ENCODE measurements at regions not wholly inside any gene's neighbourhood (a gene's known extent, or its start where the extent isn't known, plus 50 kb on each side); places are given as distances from the start of the nearest gene placed in this dataset.

DNA sequence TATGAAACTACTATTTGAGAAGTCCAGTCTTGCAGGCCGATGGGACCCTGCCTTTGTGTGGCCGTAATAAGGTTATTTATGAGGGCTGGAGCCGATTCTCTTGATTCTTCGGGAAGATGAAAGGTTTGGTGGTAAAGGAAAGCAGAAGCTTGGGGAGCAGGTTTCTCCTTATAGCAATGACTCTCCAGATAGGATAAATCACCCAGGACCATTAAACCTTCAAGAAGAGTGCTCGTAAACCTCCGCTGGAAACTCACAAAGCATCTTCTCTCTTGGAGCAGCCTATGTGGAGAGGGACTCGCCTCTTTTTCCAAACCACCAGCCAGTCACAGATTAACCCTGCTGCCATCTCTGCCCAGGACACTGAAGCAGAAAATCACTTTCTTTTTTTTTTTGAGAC is 69.6 kb upstream of the SALL4 start:
- no peak for ATAC-seq (ENCODE audit: low FRiP score)
- no peak for DNase-seq (ENCODE audit: low spot score)
- TF ChIP-seq, protein P1, sequence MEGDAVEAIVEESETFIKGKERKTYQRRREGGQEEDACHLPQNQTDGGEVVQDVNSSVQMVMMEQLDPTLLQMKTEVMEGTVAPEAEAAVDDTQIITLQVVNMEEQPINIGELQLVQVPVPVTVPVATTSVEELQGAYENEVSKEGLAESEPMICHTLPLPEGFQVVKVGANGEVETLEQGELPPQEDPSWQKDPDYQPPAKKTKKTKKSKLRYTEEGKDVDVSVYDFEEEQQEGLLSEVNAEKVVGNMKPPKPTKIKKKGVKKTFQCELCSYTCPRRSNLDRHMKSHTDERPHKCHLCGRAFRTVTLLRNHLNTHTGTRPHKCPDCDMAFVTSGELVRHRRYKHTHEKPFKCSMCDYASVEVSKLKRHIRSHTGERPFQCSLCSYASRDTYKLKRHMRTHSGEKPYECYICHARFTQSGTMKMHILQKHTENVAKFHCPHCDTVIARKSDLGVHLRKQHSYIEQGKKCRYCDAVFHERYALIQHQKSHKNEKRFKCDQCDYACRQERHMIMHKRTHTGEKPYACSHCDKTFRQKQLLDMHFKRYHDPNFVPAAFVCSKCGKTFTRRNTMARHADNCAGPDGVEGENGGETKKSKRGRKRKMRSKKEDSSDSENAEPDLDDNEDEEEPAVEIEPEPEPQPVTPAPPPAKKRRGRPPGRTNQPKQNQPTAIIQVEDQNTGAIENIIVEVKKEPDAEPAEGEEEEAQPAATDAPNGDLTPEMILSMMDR (IDR thresholded peaks at IDR 0.05) = no peak

DNA sequence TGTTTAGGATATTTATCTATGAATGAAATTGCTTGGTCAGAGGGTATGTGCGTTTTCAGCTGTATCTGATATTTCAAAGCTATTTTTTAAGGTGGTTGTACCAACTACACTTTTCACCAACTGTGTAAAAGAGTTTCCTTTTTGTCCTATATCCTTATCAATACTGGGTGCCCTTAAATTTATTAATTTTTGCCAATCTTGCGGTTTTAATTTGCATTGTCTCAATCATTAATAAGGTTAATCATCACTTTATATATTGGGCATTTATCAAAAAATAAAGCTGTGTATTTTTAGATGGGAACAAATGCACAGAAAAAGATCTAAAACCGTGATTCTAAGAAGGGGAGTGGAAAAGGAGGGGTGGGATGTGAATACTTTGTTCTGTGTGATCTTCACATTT is 66.7 kb upstream of the SALL4 start:
- TF ChIP-seq, protein P1 (IDR thresholded peaks at IDR 0.05) = no peak
- DNase-seq (ENCODE audit: low spot score) = no peak
- ATAC-seq (ENCODE audit: low FRiP score) = no peak

DNA sequence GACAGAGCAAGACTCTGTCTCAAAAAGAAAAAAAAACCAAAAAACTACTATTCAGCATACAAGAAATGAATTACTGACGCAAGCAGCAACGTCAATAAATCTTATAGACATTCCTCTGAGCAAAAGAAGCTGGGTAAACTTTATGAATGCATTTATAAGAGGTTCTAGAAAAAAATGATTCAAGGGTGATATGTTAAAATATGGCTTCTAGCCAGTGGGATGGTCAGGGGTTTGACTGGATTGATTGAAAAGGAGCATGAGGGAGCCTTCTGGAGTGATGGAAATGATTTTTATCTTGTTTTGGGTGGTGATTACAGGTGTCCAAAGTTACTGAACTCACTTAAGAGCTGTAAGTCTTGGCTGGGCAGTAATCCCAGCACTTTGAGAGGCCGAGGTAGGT is 64.9 kb upstream of the SALL4 start:
- ATAC-seq (ENCODE audit: low FRiP score) (no peak), DNase-seq (ENCODE audit: low spot score) (no peak)
- TF ChIP-seq, protein P1 (IDR thresholded peaks at IDR 0.05) = no peak

DNA sequence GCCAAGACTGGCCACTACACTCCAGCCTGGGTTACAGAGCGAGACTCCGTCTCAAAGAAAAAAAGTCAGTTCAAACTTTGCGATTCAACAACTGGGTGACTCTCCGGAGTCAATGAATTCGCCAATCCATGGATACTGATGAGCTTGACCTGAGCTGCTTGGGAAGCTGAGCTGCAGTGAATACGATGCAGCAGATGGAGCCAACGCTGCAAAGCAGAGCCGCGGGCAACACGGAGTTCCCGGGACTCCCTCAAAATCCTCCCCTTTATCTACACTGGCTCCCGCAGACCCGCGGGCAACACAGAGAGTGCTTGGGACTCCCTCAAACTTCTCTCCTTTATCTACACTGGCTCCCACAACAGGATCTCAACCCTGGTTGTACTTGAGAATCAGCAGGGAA is 62.6 kb upstream of the SALL4 start:
- TF ChIP-seq, protein P1 (IDR thresholded peaks at IDR 0.05) = no peak
- DNase-seq (ENCODE audit: low spot score) (no peak), ATAC-seq (ENCODE audit: low FRiP score) (no peak)

DNA sequence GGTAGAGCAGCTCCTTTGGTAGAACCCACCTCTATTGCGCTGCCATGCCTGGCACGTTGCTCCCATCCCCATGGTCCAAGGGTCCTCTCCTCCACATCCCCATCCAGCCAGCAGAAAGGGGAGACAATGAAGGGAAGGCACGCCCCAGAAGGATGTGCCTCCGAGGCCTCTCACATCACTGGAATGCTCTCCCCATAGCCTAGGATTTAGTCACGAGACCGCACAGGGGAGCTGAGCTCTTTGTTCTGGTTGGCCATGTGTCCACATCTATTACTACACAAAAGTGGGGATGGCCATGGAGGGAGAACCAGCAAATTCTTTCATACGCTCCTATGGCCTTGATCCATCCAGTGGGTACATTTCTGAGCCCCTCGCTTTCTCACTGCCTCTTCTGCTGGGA is 60.5 kb upstream of the SALL4 start:
- TF ChIP-seq, protein P1 (IDR thresholded peaks at IDR 0.05) = no peak
- DNase-seq (ENCODE audit: low spot score) (no peak), ATAC-seq (ENCODE audit: low FRiP score) (no peak)

DNA sequence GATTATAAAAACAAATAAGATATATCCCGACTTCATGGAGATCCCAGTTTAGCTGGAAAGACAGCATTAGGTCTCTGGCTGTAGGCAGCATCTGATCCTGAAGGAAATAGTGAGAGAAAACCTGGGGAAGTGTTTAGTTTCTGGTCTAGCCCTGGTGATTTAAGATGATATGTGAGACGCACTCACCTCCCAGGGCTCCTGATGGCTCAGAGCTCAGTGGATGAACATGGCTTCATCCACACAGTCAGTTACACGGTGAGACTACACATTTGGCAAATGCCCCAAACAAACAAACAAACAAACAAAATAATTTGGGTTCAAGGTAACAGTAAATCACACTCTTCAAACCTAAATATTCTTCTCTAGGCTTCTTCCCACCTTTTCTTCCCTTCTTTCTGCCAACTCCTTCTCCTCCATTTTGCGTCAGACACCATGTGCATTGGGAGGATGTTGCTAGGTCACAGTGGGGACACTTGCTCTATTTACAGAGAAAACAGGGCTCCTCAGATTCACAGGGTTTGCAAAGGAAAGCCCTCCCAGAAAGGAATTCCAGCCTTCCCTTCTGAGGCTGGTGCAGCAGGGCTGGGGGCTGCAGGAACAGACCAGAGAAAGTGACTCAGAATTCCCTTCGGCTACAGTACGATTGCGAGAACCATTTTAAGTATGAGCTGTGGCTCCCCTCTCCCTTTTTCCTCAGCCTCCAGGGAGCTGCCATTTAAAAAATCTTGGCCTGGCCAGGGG is 59.6 kb upstream of the SALL4 start:
- no peak for ATAC-seq (ENCODE audit: low FRiP score)
- TF ChIP-seq, protein P1 (IDR thresholded peaks at IDR 0.05) = no peak

DNA sequence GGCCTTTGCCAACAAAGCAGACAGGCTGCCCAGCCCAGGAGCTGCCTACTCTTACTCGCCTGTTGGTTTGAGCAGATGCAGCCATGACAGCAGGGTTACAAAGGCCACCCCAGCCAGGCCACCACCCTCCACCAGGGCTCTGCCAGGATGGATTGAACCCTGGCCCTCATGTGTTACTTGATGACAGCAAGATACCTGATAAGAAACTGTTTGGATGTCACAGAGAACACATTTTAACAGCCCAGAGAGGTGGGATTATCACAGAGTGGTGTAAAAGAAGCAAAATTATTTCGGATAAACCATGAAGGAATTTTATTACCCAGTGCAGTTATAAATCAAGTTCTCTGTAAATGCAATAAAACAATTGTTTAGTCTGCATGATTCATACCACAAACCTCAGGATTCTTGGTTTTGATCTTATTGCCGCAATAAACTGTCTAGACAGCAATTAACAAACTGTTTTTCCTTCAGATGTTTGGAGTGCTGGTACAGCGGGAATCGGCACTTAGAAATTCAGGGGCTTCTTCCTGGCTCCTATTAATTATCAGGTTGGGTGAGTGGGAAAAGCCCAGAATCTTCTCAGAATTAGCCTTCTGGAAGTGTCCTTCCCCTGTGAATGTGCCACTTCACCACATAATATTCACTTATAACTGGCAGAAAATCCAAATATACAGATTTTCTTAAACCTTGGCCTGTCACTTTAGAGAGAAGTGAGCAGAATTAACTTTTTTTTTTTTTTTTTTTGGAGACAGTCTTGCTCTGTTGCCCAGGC is 58.0 kb upstream of the SALL4 start:
- ATAC-seq (ENCODE audit: low FRiP score) = no peak
- TF ChIP-seq, protein P1 (IDR thresholded peaks at IDR 0.05) = no peak
- no peak for DNase-seq (ENCODE audit: low spot score)

More for the DNA sequence above, 59.6 kb upstream of the SALL4 start:
- no peak for DNase-seq (ENCODE audit: low spot score)
